Endothelial cell of umbilical vein (primary cell): ENCODE measurements at regions not wholly inside any gene's neighbourhood (a gene's known extent, or its start where the extent isn't known, plus 50 kb on each side); places are given as distances from the start of the nearest gene placed in this dataset.

Experiments
- BruUV-seq: library from RNA; stranded (reverse); fragments of 400-500 nt; replicated peaks from 2 replicates; lab custom pipeline; 2021; lab: Mats Ljungman, UMichigan
- CTCF ChIA-PET: fragments of 300-600, 350-600 bp; sonication (Branson Sonifier 250); formaldehyde crosslinking; loops from one replicate; lab custom pipeline; 2021; ENCODE audit warnings: antibody characterized with exemption, inconsistent platforms; lab: Charles Lee
- POLR2A ChIA-PET: fragments of 300-600, 350-600 bp; sonication (Branson Sonifier 250); formaldehyde crosslinking; loops from one replicate; lab custom pipeline; 2021; ENCODE audit warnings: antibody characterized with exemption, inconsistent platforms; lab: Charles Lee
- DNase-seq: peaks from one replicate; pipeline ENCODE4 v3.0.0-alpha.2; 2011; ENCODE audit warnings: low read depth, low spot score
- FAIRE-seq: peaks from 2 replicates; lab custom pipeline; 2011; peaks lifted over from hg19 to GRCh38; lab: Jason Lieb, UNC
- H2AFZ ChIP-seq: 2 replicates; pipeline ENCODE4 v1.6.0; 2012; ENCODE audit warnings: low read depth, low read length, control low read depth, inconsistent platforms
- H3K27ac ChIP-seq: 2 replicates; pipeline ENCODE4 v1.5.1; 2011; ENCODE audit warnings: low read depth, mild to moderate bottlenecking, control low read depth, low read length, moderate library complexity; ENCODE audit not compliant: insufficient read depth
- H3K27me3 ChIP-seq, 2 experiments: 2 replicates each; pipeline versions ENCODE4 v1.6.0 to v1.6.1; 2011; ENCODE audit warnings: low read length in 2 of 2, mixed read lengths in 1 of 2; ENCODE audit not compliant: control insufficient read depth in 2 of 2, insufficient read depth in 2 of 2
- H3K36me3 ChIP-seq, 2 experiments: 2 replicates in 1 of 2; 3 replicates in 1 of 2; pipeline ENCODE4 v1.5.1; 2011; ENCODE audit warnings: low read length in 2 of 2, mild to moderate bottlenecking in 1 of 2, moderate library complexity in 1 of 2; ENCODE audit not compliant: control insufficient read depth in 2 of 2, insufficient read depth in 2 of 2; ENCODE audit errors: extremely low read depth in 1 of 2
- H3K4me1 ChIP-seq: 3 replicates; pipeline ENCODE4 v1.5.1; 2011; ENCODE audit warnings: mild to moderate bottlenecking, low read length; ENCODE audit not compliant: control insufficient read depth, insufficient read depth; ENCODE audit errors: extremely low read depth
- H3K4me2 ChIP-seq: 2 replicates; pipeline ENCODE4 v1.6.1; 2011; ENCODE audit warnings: low read length, control low read depth, mixed read lengths; ENCODE audit not compliant: insufficient read depth
- H3K4me3 ChIP-seq, 3 experiments: fragments of 200-600 bp in 1 of 3; sonication (generic), shearing (Covaris generic) in 1 of 3; replicated peaks in 1 of 3; 2 replicates each; pipeline ENCODE4 v1.5.1; 2011 to 2016; ENCODE audit warnings: control low read depth in 3 of 3, low read length in 3 of 3, mild to moderate bottlenecking in 2 of 3, inconsistent platforms in 1 of 3, low read depth in 1 of 3, moderate library complexity in 1 of 3; ENCODE audit not compliant: insufficient read depth in 1 of 3
- H3K79me2 ChIP-seq: 2 replicates; pipeline ENCODE4 v1.6.0; 2012; ENCODE audit warnings: low read length, inconsistent platforms; ENCODE audit not compliant: control insufficient read depth, insufficient read depth
- H3K9ac ChIP-seq: replicated peaks from 2 replicates; pipeline ENCODE3; 2011; ENCODE audit warnings: low read length, control low read depth; ENCODE audit not compliant: insufficient read depth; ENCODE audit errors: extremely low read depth
- H3K9me1 ChIP-seq: replicated peaks from 3 replicates; pipeline ENCODE4 v1.6.0; 2011; ENCODE audit warnings: mild to moderate bottlenecking, low read length; ENCODE audit not compliant: control insufficient read depth, insufficient read depth; ENCODE audit errors: extremely low read depth
- H3K9me3 ChIP-seq: replicated peaks from 2 replicates; pipeline ENCODE4 v1.5.1; 2012; ENCODE audit warnings: low read length, inconsistent platforms; ENCODE audit not compliant: control insufficient read depth, insufficient read depth
- H4K20me1 ChIP-seq: replicated peaks from 2 replicates; pipeline ENCODE3; 2011; ENCODE audit warnings: mild to moderate bottlenecking, low read length; ENCODE audit not compliant: control insufficient read depth, insufficient read depth; ENCODE audit errors: extremely low read depth
- CTCF ChIP-seq, 2 donors: IDR thresholded peaks; 1 replicate in 1 of 2; 2 replicates in 1 of 2; pipeline ENCODE4 v1.5.1; 2011; ENCODE audit warnings: low read length in 2 of 2, mild to moderate bottlenecking in 2 of 2, moderate library complexity in 2 of 2, control low read depth in 1 of 2, inconsistent platforms in 1 of 2, low read depth in 1 of 2; ENCODE audit not compliant: insufficient read depth in 1 of 2; ENCODE audit errors: extremely low read depth in 1 of 2
- EZH2 ChIP-seq: IDR thresholded peaks from 2 replicates; pipeline ENCODE4 v1.6.1; 2012; ENCODE audit warnings: borderline replicate concordance, low read depth, mild to moderate bottlenecking, moderate library complexity, low read length, inconsistent platforms; ENCODE audit not compliant: severe bottlenecking
- FOS ChIP-seq: IDR thresholded peaks from 2 replicates; pipeline ENCODE4 v1.6.1; 2011; ENCODE audit warnings: mild to moderate bottlenecking, low read length, moderate library complexity, borderline replicate concordance; ENCODE audit not compliant: insufficient read depth
- GATA2 ChIP-seq: IDR thresholded peaks from 2 replicates; pipeline ENCODE4 v1.7.0; 2011; ENCODE audit warnings: low read depth, mild to moderate bottlenecking, moderate library complexity, mixed read lengths, low read length; ENCODE audit not compliant: insufficient read length, insufficient read depth
- JUN ChIP-seq: IDR thresholded peaks from 2 replicates; pipeline ENCODE4 v1.6.1; 2011; ENCODE audit warnings: borderline replicate concordance, low read depth; ENCODE audit not compliant: insufficient read length, insufficient read depth
- MAX ChIP-seq: IDR thresholded peaks from 2 replicates; pipeline ENCODE4 v1.6.1; 2011; ENCODE audit not compliant: insufficient read depth, insufficient read length
- MYC ChIP-seq: IDR thresholded peaks from one replicate; pipeline ENCODE4 v1.6.1; 2011; ENCODE audit warnings: mild to moderate bottlenecking, low read depth, low read length
- POLR2A ChIP-seq: IDR thresholded peaks from 2 replicates; pipeline ENCODE4 v1.6.1; 2012; ENCODE audit warnings: low read depth, mild to moderate bottlenecking, control low read depth, low read length
- POLR2AphosphoS5 ChIP-seq: IDR thresholded peaks from 2 replicates; pipeline ENCODE4 v1.6.1; 2012; ENCODE audit warnings: low read depth, mild to moderate bottlenecking, control low read depth, low read length, moderate library complexity; ENCODE audit not compliant: insufficient read depth
- dilution Hi-C: fragments of 300-500 bp; cut with MboI; formaldehyde crosslinking; loops from one replicate; pipeline ENCODE4 v1.15.0; 2019; ENCODE audit warnings: low sequenced_read_pairs; ENCODE audit not compliant: extremely low pct_ligation_motif_present
- intact Hi-C: fragments of 100-400 bp; cut with micrococcal nuclease; formaldehyde crosslinking; loops from one replicate; pipeline ENCODE4 v1.10.0; 2022

- no peak for TF ChIP-seq FOS
- TF ChIP-seq JUN = no peak
- no peaks in the 10 kb centered on the region for H3K79me2 ChIP-seq
- CTCF ChIA-PET = interaction anchor here (1.8 kb wide), 1 partner anchor 12 kb away, joined by 7 read pairs; no protein-coding TSS in a partner anchor
- FAIRE-seq (no peak), DNase-seq (no peak)
- no peak overlapping the region for H3K4me2 ChIP-seq
- no peaks in the 10 kb centered on the region for H3K27me3 ChIP-seq
- no peaks in the 10 kb centered on the region for H3K9me1 ChIP-seq
- no TSS peak for BruUV-seq
- H3K27ac ChIP-seq = no peak overlapping the region
- POLR2A ChIA-PET = no interaction called here
- H3K9ac ChIP-seq = no peak overlapping the region
- H3K4me1 ChIP-seq = no peaks in the 10 kb centered on the region
- H3K9me3 ChIP-seq = no peaks in the 10 kb centered on the region
- H2AFZ ChIP-seq = no peak overlapping the region
- dilution Hi-C loops = no loop called here
- H3K36me3 ChIP-seq = no peaks in the 10 kb centered on the region
- H3K4me3 ChIP-seq = no peak overlapping the region
- no peaks in the 10 kb centered on the region for H4K20me1 ChIP-seq
- intact Hi-C loops = no loop called here
Measured at GRCh38 chr9:25876248-25876647, 198.0 kb upstream of the TUSC1 start.

- H3K27ac ChIP-seq = peak overlapping the region; percentile 87
- peaks cover 24% of the 10 kb centered on the region for H3K4me1 ChIP-seq
- POLR2A ChIA-PET = no interaction called here
- BruUV-seq = no TSS peak
- no peaks in the 10 kb centered on the region for H3K36me3 ChIP-seq
- no peaks in the 10 kb centered on the region for H3K79me2 ChIP-seq
- dilution Hi-C loops = no loop called here
- no peaks in the 10 kb centered on the region for H4K20me1 ChIP-seq
- peak overlapping the region in 1 of 3 experiments; percentile 6 for H3K4me3 ChIP-seq
- peak overlapping the region; percentile 46 for H3K9ac ChIP-seq
- H3K4me2 ChIP-seq = peak overlapping the region; percentile 85
- TF ChIP-seq MYC (no peak), CTCF (IDR thresholded peaks at IDR 0.05; ENCODE audit: extremely low read depth in 1 of 2, insufficient read depth in 1 of 2, low read depth in 1 of 2, low read length in 2 of 2) (no peak), GATA2 (peak; percentile 78), EZH2 (no peak), POLR2A (peak; percentile 41), FOS (peak; percentile 86), JUN (peak; percentile 85), POLR2AphosphoS5 (peak; percentile 84), MAX (no peak)
- FAIRE-seq (peak; percentile 98), DNase-seq (peak; percentile 90)
- CTCF ChIA-PET = interaction anchor here (0.7 to 1.7 kb wide), 8 partner anchors 12 to 462 kb away, joined by 3 to 7 read pairs (median 3); no protein-coding TSS in a partner anchor
- peak overlapping the region; percentile 82 for H2AFZ ChIP-seq
- H3K27me3 ChIP-seq = no peaks in the 10 kb centered on the region
- H3K9me3 ChIP-seq = no peaks in the 10 kb centered on the region
- intact Hi-C loops = loop anchor here (1.0 to 5.0 kb wide), 3 partner anchors 186 to 1093 kb away; partner anchors contain the start of genes IFT74 and TUSC1
- no peaks in the 10 kb centered on the region for H3K9me1 ChIP-seq
Measured at GRCh38 chr9:25864509-25864908, 186.3 kb upstream of the TUSC1 start.
